GM23338 (cell line): ENCODE measurements at regions not wholly inside any gene's neighbourhood (a gene's known extent, or its start where the extent isn't known, plus 50 kb on each side); places are given as distances from the start of the nearest gene placed in this dataset.

Source experiments
- ATAC-seq: fragments of 200-7000 bp; cut with Tn5 transposase; 3 replicates; pipeline ENCODE4 v1.9.1; 2020
- DNase-seq: peaks from one replicate; pipeline ENCODE4 v3.0.0-alpha.2; 2015; ENCODE audit warnings: low spot score
- H2AFZ ChIP-seq: fragments of 200-600 bp; sonication (generic); 2 replicates; pipeline ENCODE4 v1.8.0; 2016; ENCODE audit warnings: antibody characterized with exemption, mild to moderate bottlenecking, moderate library complexity
- H3F3A ChIP-seq: fragments of 200-600 bp; sonication (generic); replicated peaks from 2 replicates; pipeline ENCODE4 v1.8.0; 2017; ENCODE audit warnings: antibody characterized with exemption, mixed run types, low read depth
- H3K27ac ChIP-seq: fragments of 200-600 bp; sonication (generic); 2 replicates; pipeline ENCODE4 v1.6.1; 2016; ENCODE audit warnings: low read depth
- H3K27me3 ChIP-seq: fragments of 200-600 bp; sonication (generic); 2 replicates; pipeline ENCODE4 v1.8.0; 2016; ENCODE audit warnings: mild to moderate bottlenecking, mixed run types, moderate library complexity; ENCODE audit not compliant: insufficient read depth
- H3K36me3 ChIP-seq: fragments of 200-600 bp; sonication (generic); 2 replicates; pipeline ENCODE4 v1.8.0; 2016; ENCODE audit warnings: mild to moderate bottlenecking; ENCODE audit not compliant: insufficient read depth
- H3K4me1 ChIP-seq: fragments of 200-600 bp; sonication (generic); 2 replicates; pipeline ENCODE4 v1.8.0; 2016; ENCODE audit warnings: mild to moderate bottlenecking, moderate library complexity; ENCODE audit not compliant: insufficient read depth
- H3K4me2 ChIP-seq: fragments of 200-600 bp; sonication (generic); 2 replicates; pipeline ENCODE4 v1.7.1; 2017; ENCODE audit warnings: mixed run types
- H3K4me3 ChIP-seq: fragments of 200-600 bp; sonication (generic); 2 replicates; pipeline ENCODE4 v1.6.1; 2016; ENCODE audit warnings: mixed run types
- H3K79me2 ChIP-seq: fragments of 200-600 bp; sonication (generic); replicated peaks from 2 replicates; pipeline ENCODE4 v1.8.0; 2017; ENCODE audit warnings: mild to moderate bottlenecking; ENCODE audit not compliant: insufficient read depth
- H3K9me2 ChIP-seq: fragments of 200-600 bp; sonication (generic); 2 replicates; pipeline ENCODE4 v1.8.0; 2017; ENCODE audit not compliant: insufficient read depth
- H4K20me1 ChIP-seq: fragments of 200-600 bp; sonication (generic); replicated peaks from 2 replicates; pipeline ENCODE4 v1.8.0; 2017; ENCODE audit warnings: mild to moderate bottlenecking; ENCODE audit not compliant: insufficient read depth
- H3K27ac Mint-ChIP-seq: 2 replicates; pipeline ENCODE4 v1.8.0; 2020; ENCODE audit warnings: inconsistent platforms, mild to moderate bottlenecking, moderate library complexity, mixed read lengths
- H3K27me3 Mint-ChIP-seq: 3 replicates; pipeline ENCODE4 v1.8.0; 2022; ENCODE audit warnings: low read depth, mild to moderate bottlenecking, moderate library complexity, mixed read lengths, inconsistent platforms; ENCODE audit not compliant: insufficient read depth, poor library complexity
- H3K36me3 Mint-ChIP-seq: 3 replicates; pipeline ENCODE4 v1.8.0; 2021; ENCODE audit warnings: low read depth, mild to moderate bottlenecking, inconsistent platforms, moderate library complexity, mixed read lengths
- H3K4me1 Mint-ChIP-seq: 3 replicates; pipeline ENCODE4 v1.8.0; 2020; ENCODE audit warnings: mild to moderate bottlenecking, inconsistent platforms, mixed read lengths
- H3K4me3 Mint-ChIP-seq: 3 replicates; pipeline ENCODE4 v1.8.0; 2021; ENCODE audit warnings: moderate library complexity, mild to moderate bottlenecking, inconsistent platforms, mixed read lengths
- H3K9me3 Mint-ChIP-seq: 3 replicates; pipeline ENCODE4 v1.8.0; 2020; ENCODE audit warnings: moderate library complexity, mild to moderate bottlenecking, inconsistent platforms, mixed read lengths
- CREB1 ChIP-seq: fragments of 250-450 bp; sonication (Bioruptor Pico); IDR thresholded peaks from 2 replicates; pipeline ENCODE4 v1.5.0; 2020; ENCODE audit warnings: low read depth, mild to moderate bottlenecking, moderate library complexity
- CTCF ChIP-seq, 2 experiments: fragments of 200-600 bp in 1 of 2; sonication (generic) in 1 of 2; conservative IDR thresholded peaks; 2 replicates each; pipeline versions ENCODE4 v1.5.1 to v1.6.1; 2016 to 2017; ENCODE audit warnings: antibody characterized with exemption in 2 of 2, low read depth in 2 of 2, mild to moderate bottlenecking in 2 of 2, moderate library complexity in 1 of 2
- EZH2 ChIP-seq: fragments of 200-600 bp; sonication (generic); IDR thresholded peaks from one replicate; pipeline ENCODE4 v1.8.0; 2017; ENCODE audit warnings: antibody characterized with exemption, mild to moderate bottlenecking, low read depth; ENCODE audit not compliant: unreplicated experiment
- JUNB ChIP-seq: IDR thresholded peaks from one replicate; pipeline ENCODE4 v1.6.1; 2016; ENCODE audit warnings: antibody characterized with exemption; ENCODE audit not compliant: unreplicated experiment
- NANOG ChIP-seq: IDR thresholded peaks from 2 replicates; pipeline ENCODE4 v1.6.1; 2016; ENCODE audit warnings: antibody characterized with exemption, borderline replicate concordance
- REST ChIP-seq: IDR thresholded peaks from one replicate; pipeline ENCODE4 v1.6.1; 2018; ENCODE audit warnings: antibody characterized with exemption; ENCODE audit not compliant: unreplicated experiment
- STAT1 ChIP-seq: IDR thresholded peaks from one replicate; pipeline ENCODE4 v1.6.1; 2016; ENCODE audit warnings: antibody characterized with exemption; ENCODE audit not compliant: unreplicated experiment
- ZNF114 ChIP-seq: fragments of 250-450 bp; sonication (Bioruptor Pico); IDR thresholded peaks from 2 replicates; pipeline ENCODE4 v1.5.0; 2020; ENCODE audit warnings: mild to moderate bottlenecking, moderate library complexity
- ZNF331 ChIP-seq: fragments of 250-450 bp; sonication (Bioruptor Pico); IDR thresholded peaks from 2 replicates; pipeline ENCODE4 v1.5.0; 2020; ENCODE audit warnings: low read depth, mild to moderate bottlenecking, moderate library complexity
- ZNF462 ChIP-seq: fragments of 250-450 bp; sonication (Bioruptor Pico); IDR thresholded peaks from 2 replicates; pipeline ENCODE4 v1.5.0; 2020; ENCODE audit warnings: mild to moderate bottlenecking, moderate library complexity

- no peak for ATAC-seq
- Mint-ChIP-seq H3K27me3 (no peaks in the 10 kb centered on the region), H3K9me3 (no peaks in the 10 kb centered on the region), H3K4me3 (no peak overlapping the region), H3K27ac (no peak overlapping the region), H3K36me3 (no peaks in the 10 kb centered on the region), H3K4me1 (no peaks in the 10 kb centered on the region; the same call in 2 of the 3 replicates)
- Histone ChIP-seq H3K4me1 (no peaks in the 10 kb centered on the region), H4K20me1 (no peaks in the 10 kb centered on the region), H3F3A (no peaks in the 10 kb centered on the region), H3K9me2 (no peaks in the 10 kb centered on the region), H3K79me2 (no peaks in the 10 kb centered on the region), H3K36me3 (no peaks in the 10 kb centered on the region), H3K4me2 (no peak overlapping the region), H3K27me3 (no peaks in the 10 kb centered on the region), H2AFZ (no peak overlapping the region), H3K27ac (no peak overlapping the region), H3K4me3 (no peak overlapping the region)
- no peak for DNase-seq
- TF ChIP-seq STAT1 (no peak), ZNF331 (CRISPR knock-in tag) (no peak), JUNB (no peak), EZH2 (no peak), CREB1 (no peak), ZNF114 (CRISPR knock-in tag) (no peak), REST (no peak)
Observed at GRCh38 chr4:126071346-126072333, 756.9 kb downstream of the FAT4 start.

- H3K27ac ChIP-seq = no peak overlapping the region
- ATAC-seq = no peak
- DNase-seq = no peak
- H3K4me3 ChIP-seq = no peak overlapping the region
- Mint-ChIP-seq H3K4me1 (no peaks in the 10 kb centered on the region), H3K9me3 (no peaks in the 10 kb centered on the region), H3K4me3 (no peak overlapping the region), H3K36me3 (no peaks in the 10 kb centered on the region), H3K27ac (no peak overlapping the region), H3K27me3 (no peaks in the 10 kb centered on the region)
- no peaks in the 10 kb centered on the region for H3F3A ChIP-seq
- H2AFZ ChIP-seq = no peak overlapping the region
- no peaks in the 10 kb centered on the region; the same call in 1 of the 2 replicates for H3K9me2 ChIP-seq
- H3K4me2 ChIP-seq = no peak overlapping the region
- no peaks in the 10 kb centered on the region for H3K4me1 ChIP-seq
- no peaks in the 10 kb centered on the region for H3K79me2 ChIP-seq
- no peaks in the 10 kb centered on the region for H4K20me1 ChIP-seq
- no peaks in the 10 kb centered on the region for H3K36me3 ChIP-seq
- H3K27me3 ChIP-seq = no peaks in the 10 kb centered on the region
- no peak for TF ChIP-seq JUNB
- TF ChIP-seq NANOG = no peak
- no peak for TF ChIP-seq ZNF462 (CRISPR knock-in tag)
- TF ChIP-seq CTCF (conservative IDR thresholded peaks at IDR 0.05; ENCODE audit: low read depth in 2 of 2) = no peak
- TF ChIP-seq ZNF114 (CRISPR knock-in tag) = no peak
Observed at GRCh38 chr4:126081336-126081735, 766.6 kb downstream of the FAT4 start.
